GM19328 (cell line): ENCODE measurements at regions not wholly inside any gene's neighbourhood (a gene's known extent, or its start where the extent isn't known, plus 50 kb on each side); places are given as distances from the start of the nearest gene placed in this dataset.
"Not testable (repeated sequence)": the region's sequence is repeated elsewhere in the genome, so short reads cannot be mapped to it uniquely, and the experiment has no call there.

Experiments used
- ATAC-seq: cut with Tn5 transposase; IDR thresholded peaks from one replicate; pipeline ENCODE4 v1.9.1; 2021; ENCODE audit warnings: mild to moderate bottlenecking, moderate library complexity; ENCODE audit not compliant: unreplicated experiment

GRCh38 chrX:34576864-34577263 lies 80.2 kb downstream of the TMEM47 start:
- no peak for ATAC-seq

GRCh38 chrX:34565981-34566380 lies 91.1 kb downstream of the TMEM47 start:
- no peak for ATAC-seq

- ATAC-seq, result no peak
Measured at GRCh38 chrX:34563804-34564203, 93.3 kb downstream of the TMEM47 start.

- no peak for ATAC-seq
Measured at GRCh38 chrX:34563061-34563460, 94.0 kb downstream of the TMEM47 start.

- no peak for ATAC-seq
Measured at GRCh38 chrX:34562006-34562405, 95.1 kb downstream of the TMEM47 start.

- ATAC-seq, result no peak
Measured at GRCh38 chrX:34560180-34560579, 96.9 kb downstream of the TMEM47 start.

GRCh38 chrX:34559325-34559724 lies 97.8 kb downstream of the TMEM47 start:
- ATAC-seq, result no peak

- ATAC-seq, result no peak
Measured at GRCh38 chrX:34557733-34558132, 99.4 kb downstream of the TMEM47 start.

GRCh38 chrX:34555481-34555880 lies 101.6 kb downstream of the TMEM47 start:
- ATAC-seq, result no peak

- no peak for ATAC-seq
Measured at GRCh38 chrX:34546366-34546765, 110.7 kb downstream of the TMEM47 start.

- ATAC-seq, result no peak
Measured at GRCh38 chrX:34528081-34528480, 129.0 kb downstream of the TMEM47 start.

GRCh38 chrX:34521563-34521962 lies 135.5 kb downstream of the TMEM47 start:
- ATAC-seq, result no peak

- no peak for ATAC-seq
Measured at GRCh38 chrX:34509394-34509793, 147.7 kb downstream of the TMEM47 start.

GRCh38 chrX:34503119-34503518 lies 154.0 kb downstream of the TMEM47 start:
- ATAC-seq, result no peak

- no peak for ATAC-seq
Measured at GRCh38 chrX:34493086-34493485, 164.0 kb downstream of the TMEM47 start.

GRCh38 chrX:34491126-34491525 lies 166.0 kb downstream of the TMEM47 start:
- no peak for ATAC-seq

GRCh38 chrX:34487364-34487763 lies 169.7 kb downstream of the TMEM47 start:
- no peak for ATAC-seq

GRCh38 chrX:34483980-34484379 lies 173.1 kb downstream of the TMEM47 start:
- no peak for ATAC-seq

GRCh38 chrX:34470507-34470906 lies 186.6 kb downstream of the TMEM47 start:
- no peak for ATAC-seq

GRCh38 chrX:34467437-34467836 lies 189.6 kb downstream of the TMEM47 start:
- no peak for ATAC-seq

GRCh38 chrX:34463220-34463619 lies 193.9 kb downstream of the TMEM47 start:
- ATAC-seq, result not testable (repeated sequence)

- ATAC-seq, result not testable (repeated sequence)
Measured at GRCh38 chrX:34457850-34458249, 199.2 kb downstream of the TMEM47 start.

- ATAC-seq, result no peak
Measured at GRCh38 chrX:34437586-34437985, 219.5 kb downstream of the TMEM47 start.

GRCh38 chrX:34426334-34426733 lies 230.8 kb downstream of the TMEM47 start:
- ATAC-seq, result no peak
